Suprapubic skin (tissue), 4 donors: ENCODE measurements at regions not wholly inside any gene's neighbourhood (a gene's known extent, or its start where the extent isn't known, plus 50 kb on each side); places are given as distances from the start of the nearest gene placed in this dataset.

Source experiments
- CTCF ChIP-seq, 2 donors: fragments of 200-600 bp in 1 of 2; fragments of 450-650 bp in 1 of 2; sonication (generic) in 1 of 2; IDR thresholded peaks; one replicate each; pipeline ENCODE4 v1.5.1; 2016 to 2019; ENCODE audit warnings: antibody characterized with exemption in 2 of 2, mild to moderate bottlenecking in 1 of 2, moderate library complexity in 1 of 2
- EP300 ChIP-seq: sonication (generic); formaldehyde crosslinking; IDR thresholded peaks from one replicate; pipeline ENCODE4 v1.6.1; 2017; ENCODE audit warnings: antibody characterized with exemption
- POLR2A ChIP-seq, 2 donors: fragments of 450-650 bp; IDR thresholded peaks; one replicate each; pipeline ENCODE4 v1.6.1; 2017; ENCODE audit warnings: antibody characterized with exemption in 2 of 2, mild to moderate bottlenecking in 2 of 2, moderate library complexity in 2 of 2
- POLR2AphosphoS5 ChIP-seq, 3 donors: sonication (generic); formaldehyde crosslinking; IDR thresholded peaks; one replicate each; pipeline ENCODE4 v1.6.1; 2017; ENCODE audit warnings: antibody characterized with exemption in 3 of 3

GRCh38 chr9:31719262-31719661 lies 665.2 kb upstream of the ACO1 start:
- TF ChIP-seq CTCF (IDR thresholded peaks at IDR 0.05) (no peak), POLR2A (IDR thresholded peaks at IDR 0.05) (no peak), POLR2AphosphoS5 (IDR thresholded peaks at IDR 0.05) (no peak), EP300 (no peak)
